ENCODE measurements at regions not wholly inside any gene's neighbourhood (a gene's known extent, or its start where the extent isn't known, plus 50 kb on each side); places are given as distances from the start of the nearest gene placed in this dataset.

DNA sequence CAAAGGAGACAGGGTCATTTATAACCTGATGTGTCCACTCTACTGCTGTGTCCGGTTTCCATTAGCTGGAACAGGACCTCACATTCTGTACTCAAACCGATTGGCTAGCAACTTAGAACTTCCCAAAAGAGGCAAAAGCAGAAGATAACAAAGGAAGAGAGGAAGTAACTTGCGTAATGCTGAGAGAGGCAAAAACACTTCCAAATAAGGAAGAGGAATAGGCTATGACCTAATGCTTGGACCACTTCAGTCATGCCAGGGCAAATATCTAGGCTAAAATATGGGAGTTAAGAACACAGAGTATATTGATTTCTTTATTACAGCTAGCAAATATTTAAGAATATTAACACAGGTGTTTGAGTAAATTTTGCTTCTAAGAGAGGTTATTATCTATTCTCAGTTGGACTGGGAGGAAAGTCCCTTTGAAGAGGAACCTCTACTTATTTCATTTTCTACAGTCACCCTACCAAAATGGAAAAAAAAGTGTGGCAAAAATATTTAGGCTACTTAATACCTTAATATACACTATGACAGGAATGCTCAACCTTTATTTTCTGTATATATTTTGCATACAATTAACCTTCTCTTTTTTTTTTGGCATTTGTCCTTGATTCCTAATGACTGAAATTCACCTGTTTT lies 499.8 kb upstream of the CHORDC1 start:
- H3K36me3 ChIP-seq (ENCODE audit: control insufficient read depth, insufficient read depth, low read length): no peaks in the 10 kb centered on the region
- H3K56ac ChIP-seq (ENCODE audit: low read length): no peak overlapping the region
- no peak for DNase-seq
- no peaks in the 10 kb centered on the region for H3K4me1 ChIP-seq (ENCODE audit: control insufficient read depth, low read depth, low read length)
- no peak overlapping the region for H3K18ac ChIP-seq (ENCODE audit: low read length)
- no peaks in the 10 kb centered on the region for H3K79me2 ChIP-seq (ENCODE audit: control insufficient read depth, insufficient read depth, low read length)
- no peak overlapping the region for H4K8ac ChIP-seq (ENCODE audit: low read depth, low read length)
- no CpG with 5 or more reads among the region's 3 CpGs for WGBS (ENCODE audit: extremely low coverage, insufficient coverage, low lambda C conversion rate)
- H3K4me2 ChIP-seq (ENCODE audit: low read length): no peak overlapping the region
- no peak overlapping the region for H4K5ac ChIP-seq (ENCODE audit: low read length)
- no peak overlapping the region for H3K23ac ChIP-seq (ENCODE audit: low read length)
- H2BK15ac ChIP-seq (replicated peaks; ENCODE audit: low read depth): no peak overlapping the region
- H3K27me3 ChIP-seq (ENCODE audit: insufficient read depth, low read length, poor library complexity): no peaks in the 10 kb centered on the region
- H3K4me3 ChIP-seq (ENCODE audit: low read length): no peak overlapping the region
- no peak overlapping the region for H3K27ac ChIP-seq (ENCODE audit: low read depth, low read length)
- no peak overlapping the region for H2AK5ac ChIP-seq (ENCODE audit: low read length)
- H3K79me1 ChIP-seq (ENCODE audit: low read length): no peaks in the 10 kb centered on the region
- H2BK5ac ChIP-seq (ENCODE audit: low read length): no peak overlapping the region
- no peak overlapping the region for H2BK120ac ChIP-seq (ENCODE audit: low read depth, low read length)
- no peak overlapping the region for H3K9ac ChIP-seq (ENCODE audit: low read length)
- no peak overlapping the region for H3K4ac ChIP-seq (ENCODE audit: low read depth, low read length)

DNA sequence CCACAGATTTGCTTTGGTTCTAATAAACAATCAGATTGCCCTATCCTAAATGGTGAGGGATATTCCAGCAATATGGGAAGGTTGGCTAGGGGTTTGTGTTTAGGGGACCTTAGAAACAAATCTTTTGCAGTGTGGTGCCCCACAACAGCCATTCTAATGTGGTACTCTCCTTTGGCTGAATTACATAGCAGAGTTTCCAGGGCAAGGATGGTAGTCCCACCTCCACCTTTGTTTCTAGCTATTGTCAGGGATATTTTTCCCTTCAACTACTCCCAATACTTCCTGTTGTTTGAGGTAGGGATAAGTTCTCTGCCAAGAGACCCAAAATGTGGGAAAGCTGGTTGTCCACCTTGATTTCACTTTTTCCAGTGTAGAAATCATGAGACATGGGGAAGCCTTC lies 494.7 kb upstream of the CHORDC1 start:
- no peak for DNase-seq
- no peak overlapping the region for H3K4ac ChIP-seq (ENCODE audit: low read depth, low read length)
- H3K36me3 ChIP-seq (ENCODE audit: control insufficient read depth, insufficient read depth, low read length): no peaks in the 10 kb centered on the region
- H3K4me1 ChIP-seq (ENCODE audit: control insufficient read depth, low read depth, low read length): no peaks in the 10 kb centered on the region
- no peak overlapping the region for H2BK15ac ChIP-seq (replicated peaks; ENCODE audit: low read depth)
- H3K79me1 ChIP-seq (ENCODE audit: low read length): no peaks in the 10 kb centered on the region
- H3K4me2 ChIP-seq (ENCODE audit: low read length): no peak overlapping the region
- H3K56ac ChIP-seq (ENCODE audit: low read length): no peak overlapping the region
- no peak overlapping the region for H3K18ac ChIP-seq (ENCODE audit: low read length)
- H2BK120ac ChIP-seq (ENCODE audit: low read depth, low read length): no peak overlapping the region
- no peak overlapping the region for H4K8ac ChIP-seq (ENCODE audit: low read depth, low read length)
- H2BK5ac ChIP-seq (ENCODE audit: low read length): no peak overlapping the region
- H3K27me3 ChIP-seq (ENCODE audit: insufficient read depth, low read length, poor library complexity): no peaks in the 10 kb centered on the region
- H4K5ac ChIP-seq (ENCODE audit: low read length): no peak overlapping the region
- no peak overlapping the region for H2AK5ac ChIP-seq (ENCODE audit: low read length)
- H3K4me3 ChIP-seq (ENCODE audit: low read length): no peak overlapping the region
- no peak overlapping the region for H3K9ac ChIP-seq (ENCODE audit: low read length)
- H3K79me2 ChIP-seq (ENCODE audit: control insufficient read depth, insufficient read depth, low read length): no peaks in the 10 kb centered on the region
- H3K27ac ChIP-seq (ENCODE audit: low read depth, low read length): no peak overlapping the region
- no peak overlapping the region for H3K23ac ChIP-seq (ENCODE audit: low read length)

DNA sequence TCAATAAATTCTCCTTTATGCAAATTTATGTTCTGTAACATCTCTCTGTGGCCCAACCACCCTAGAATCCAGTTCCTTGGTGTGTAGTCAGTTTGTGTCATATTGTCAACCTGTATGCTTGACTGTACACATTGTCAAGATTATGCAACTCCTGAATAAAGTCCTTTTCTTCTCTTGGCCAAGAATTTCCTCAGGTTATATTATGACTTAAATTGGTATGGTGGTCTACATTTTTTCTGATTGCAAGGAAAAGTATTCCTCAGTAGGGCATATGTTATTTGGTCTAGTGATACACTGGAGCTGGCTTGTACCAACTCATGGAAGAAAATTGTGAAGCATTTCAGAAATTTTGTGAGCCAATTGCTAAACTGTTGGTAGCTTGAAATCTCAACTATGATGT lies 482.8 kb upstream of the CHORDC1 start:
- Histone ChIP-seq H3K18ac (ENCODE audit: low read length) (no peak overlapping the region), H3K79me1 (ENCODE audit: low read length) (no peaks in the 10 kb centered on the region), H3K27ac (ENCODE audit: low read depth, low read length) (no peak overlapping the region), H3K4me2 (ENCODE audit: low read length) (no peak overlapping the region), H3K4me3 (ENCODE audit: low read length) (no peak overlapping the region), H3K9ac (ENCODE audit: low read length) (no peak overlapping the region), H4K8ac (ENCODE audit: low read depth, low read length) (no peak overlapping the region), H2BK15ac (replicated peaks; ENCODE audit: low read depth) (no peak overlapping the region), H3K23ac (ENCODE audit: low read length) (no peak overlapping the region), H3K4ac (ENCODE audit: low read depth, low read length) (no peak overlapping the region), H2BK5ac (ENCODE audit: low read length) (no peak overlapping the region), H2AK5ac (ENCODE audit: low read length) (no peak overlapping the region), H3K27me3 (ENCODE audit: insufficient read depth, low read length, poor library complexity) (no peaks in the 10 kb centered on the region), H3K4me1 (ENCODE audit: control insufficient read depth, low read depth, low read length) (peaks cover 2% of the 10 kb centered on the region), H3K56ac (ENCODE audit: low read length) (no peak overlapping the region), H4K5ac (ENCODE audit: low read length) (no peak overlapping the region), H2BK120ac (ENCODE audit: low read depth, low read length) (no peak overlapping the region), H3K36me3 (ENCODE audit: control insufficient read depth, insufficient read depth, low read length) (no peaks in the 10 kb centered on the region), H3K79me2 (ENCODE audit: control insufficient read depth, insufficient read depth, low read length) (no peaks in the 10 kb centered on the region)
- no peak for DNase-seq

DNA sequence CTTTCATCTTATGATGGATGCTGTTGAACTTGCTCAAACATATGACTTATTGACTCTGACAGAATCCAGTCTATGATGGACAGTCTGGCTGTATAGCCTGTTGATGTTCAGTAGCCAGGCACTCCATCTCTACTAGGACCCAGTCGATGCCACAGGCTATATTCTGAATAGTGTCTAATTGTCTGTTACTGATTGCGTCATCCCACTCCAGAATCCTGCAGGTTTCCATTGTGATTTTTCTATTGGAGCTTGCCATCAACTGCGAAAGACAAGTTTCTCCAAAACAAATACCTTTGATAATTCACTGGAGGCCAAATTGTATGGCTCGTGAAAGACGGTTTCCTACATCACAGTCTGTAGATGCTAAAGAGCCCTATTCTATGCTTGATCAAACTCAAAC lies 481.7 kb upstream of the CHORDC1 start:
- H2BK15ac ChIP-seq (replicated peaks; ENCODE audit: low read depth): no peak overlapping the region
- H3K27ac ChIP-seq (ENCODE audit: low read depth, low read length): no peak overlapping the region
- DNase-seq: no peak

DNA sequence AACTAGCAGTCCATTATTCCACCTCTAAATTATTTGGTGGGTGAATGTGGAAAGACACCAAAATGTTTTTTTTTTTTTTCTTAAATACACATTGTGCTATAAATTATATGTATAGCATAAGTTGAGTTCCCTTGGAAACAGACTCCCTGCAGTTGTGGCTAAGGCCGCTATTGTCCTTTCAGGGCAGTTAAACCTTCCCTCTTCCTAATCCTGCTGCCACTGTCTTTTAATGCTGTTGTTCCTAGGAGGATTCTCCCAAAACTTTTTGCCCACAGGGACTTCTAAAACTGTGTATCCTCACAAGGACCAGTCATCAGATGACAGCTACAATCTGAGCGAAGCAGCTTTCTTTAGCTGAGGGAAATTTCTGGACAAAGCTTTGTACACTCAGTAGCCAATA lies 478.9 kb upstream of the CHORDC1 start:
- no peak overlapping the region for H3K27ac ChIP-seq (ENCODE audit: low read depth, low read length)
- no peak overlapping the region for H2BK5ac ChIP-seq (ENCODE audit: low read length)
- no peak overlapping the region for H3K56ac ChIP-seq (ENCODE audit: low read length)
- no peak overlapping the region for H3K4ac ChIP-seq (ENCODE audit: low read depth, low read length)
- H3K18ac ChIP-seq (ENCODE audit: low read length): peak overlapping the region; percentile 18
- H3K27me3 ChIP-seq (ENCODE audit: insufficient read depth, low read length, poor library complexity): no peaks in the 10 kb centered on the region
- no peak overlapping the region for H3K4me2 ChIP-seq (ENCODE audit: low read length)
- no peaks in the 10 kb centered on the region for H3K36me3 ChIP-seq (ENCODE audit: control insufficient read depth, insufficient read depth, low read length)
- H2BK120ac ChIP-seq (ENCODE audit: low read depth, low read length): no peak overlapping the region
- H2AK5ac ChIP-seq (ENCODE audit: low read length): no peak overlapping the region
- H2BK15ac ChIP-seq (replicated peaks; ENCODE audit: low read depth): peak overlapping the region; percentile 45
- H3K23ac ChIP-seq (ENCODE audit: low read length): no peak overlapping the region
- no peaks in the 10 kb centered on the region for H3K79me2 ChIP-seq (ENCODE audit: control insufficient read depth, insufficient read depth, low read length)
- no peak overlapping the region for H3K4me3 ChIP-seq (ENCODE audit: low read length)
- H3K79me1 ChIP-seq (ENCODE audit: low read length): no peaks in the 10 kb centered on the region
- peak; percentile 7 for DNase-seq
- no CpG with 5 or more reads among the region's 2 CpGs for WGBS (ENCODE audit: extremely low coverage, insufficient coverage, low lambda C conversion rate)
- no peak overlapping the region for H4K8ac ChIP-seq (ENCODE audit: low read depth, low read length)
- no peak overlapping the region for H3K9ac ChIP-seq (ENCODE audit: low read length)
- no peak overlapping the region for H4K5ac ChIP-seq (ENCODE audit: low read length)
- H3K4me1 ChIP-seq (ENCODE audit: control insufficient read depth, low read depth, low read length): peaks cover 7% of the 10 kb centered on the region

More for the DNA sequence above, 481.7 kb upstream of the CHORDC1 start:
- H3K9ac ChIP-seq (ENCODE audit: low read length): no peak overlapping the region
- H3K79me1 ChIP-seq (ENCODE audit: low read length): no peaks in the 10 kb centered on the region
- no peak overlapping the region for H4K8ac ChIP-seq (ENCODE audit: low read depth, low read length)
- no peak overlapping the region for H3K4me3 ChIP-seq (ENCODE audit: low read length)
- no peak overlapping the region for H3K18ac ChIP-seq (ENCODE audit: low read length)
- no peak overlapping the region for H3K23ac ChIP-seq (ENCODE audit: low read length)
- H2BK120ac ChIP-seq (ENCODE audit: low read depth, low read length): no peak overlapping the region
- WGBS (ENCODE audit: extremely low coverage, insufficient coverage, low lambda C conversion rate): no CpG with 5 or more reads among the region's 5 CpGs
- H3K4ac ChIP-seq (ENCODE audit: low read depth, low read length): no peak overlapping the region
- no peaks in the 10 kb centered on the region for H3K27me3 ChIP-seq (ENCODE audit: insufficient read depth, low read length, poor library complexity)
- no peak overlapping the region for H2BK5ac ChIP-seq (ENCODE audit: low read length)
- H3K4me1 ChIP-seq (ENCODE audit: control insufficient read depth, low read depth, low read length): peaks cover 2% of the 10 kb centered on the region
- H3K56ac ChIP-seq (ENCODE audit: low read length): no peak overlapping the region
- H3K4me2 ChIP-seq (ENCODE audit: low read length): no peak overlapping the region
- no peak overlapping the region for H4K5ac ChIP-seq (ENCODE audit: low read length)
- H3K79me2 ChIP-seq (ENCODE audit: control insufficient read depth, insufficient read depth, low read length): no peaks in the 10 kb centered on the region
- no peak overlapping the region for H2AK5ac ChIP-seq (ENCODE audit: low read length)
- H3K36me3 ChIP-seq (ENCODE audit: control insufficient read depth, insufficient read depth, low read length): no peaks in the 10 kb centered on the region

DNA sequence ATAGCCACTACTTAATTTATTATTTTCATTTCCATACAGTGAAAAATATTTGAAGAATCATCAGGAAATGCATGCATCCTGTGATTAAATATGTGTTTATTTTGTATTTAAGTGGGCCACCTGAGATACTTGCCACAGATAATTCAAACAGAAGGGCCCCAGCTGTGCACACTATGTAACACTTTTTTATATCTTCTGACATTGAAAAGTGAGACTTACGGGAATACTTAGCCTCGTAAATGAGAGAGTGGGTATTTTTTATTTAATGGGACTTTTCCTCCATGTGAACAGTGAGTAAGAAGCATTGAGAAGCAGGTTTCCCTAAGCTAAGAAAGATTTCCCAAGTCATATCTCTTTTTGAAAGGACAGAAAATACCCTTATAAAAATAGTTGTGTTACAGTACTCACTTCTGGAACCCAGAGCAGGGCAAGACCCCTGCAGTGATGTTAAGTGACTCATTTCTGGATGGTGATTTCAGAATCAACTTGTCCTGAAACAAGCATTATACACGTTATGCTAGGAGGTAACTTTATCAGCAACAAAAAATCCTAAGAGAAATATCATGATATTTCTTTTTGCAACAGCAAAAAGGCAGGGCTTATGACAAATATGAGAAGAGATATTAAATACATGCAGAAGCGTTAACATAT lies 478.1 kb upstream of the CHORDC1 start:
- Histone ChIP-seq H2AK5ac (ENCODE audit: low read length) (no peak overlapping the region), H3K9ac (ENCODE audit: low read length) (no peak overlapping the region), H3K79me2 (ENCODE audit: control insufficient read depth, insufficient read depth, low read length) (no peaks in the 10 kb centered on the region), H2BK120ac (ENCODE audit: low read depth, low read length) (no peak overlapping the region), H3K36me3 (ENCODE audit: control insufficient read depth, insufficient read depth, low read length) (no peaks in the 10 kb centered on the region), H4K5ac (ENCODE audit: low read length) (no peak overlapping the region), H3K27me3 (ENCODE audit: insufficient read depth, low read length, poor library complexity) (no peaks in the 10 kb centered on the region), H3K56ac (ENCODE audit: low read length) (no peak overlapping the region), H3K23ac (ENCODE audit: low read length) (no peak overlapping the region), H3K18ac (ENCODE audit: low read length) (no peak overlapping the region), H3K27ac (ENCODE audit: low read depth, low read length) (no peak overlapping the region), H3K4me3 (ENCODE audit: low read length) (no peak overlapping the region), H3K4me1 (ENCODE audit: control insufficient read depth, low read depth, low read length) (peaks cover 7% of the 10 kb centered on the region), H3K79me1 (ENCODE audit: low read length) (no peaks in the 10 kb centered on the region), H2BK5ac (ENCODE audit: low read length) (no peak overlapping the region), H2BK15ac (replicated peaks; ENCODE audit: low read depth) (no peak overlapping the region), H3K4ac (ENCODE audit: low read depth, low read length) (no peak overlapping the region), H3K4me2 (ENCODE audit: low read length) (no peak overlapping the region), H4K8ac (ENCODE audit: low read depth, low read length) (no peak overlapping the region)
- no CpG with 5 or more reads among the region's 4 CpGs for WGBS (ENCODE audit: extremely low coverage, insufficient coverage, low lambda C conversion rate)
- DNase-seq: no peak

All from mesendoderm (in vitro differentiated cells).